ENCODE measurements at regions not wholly inside any gene's neighbourhood (a gene's known extent, or its start where the extent isn't known, plus 50 kb on each side); places are given as distances from the start of the nearest gene placed in this dataset.

DNA sequence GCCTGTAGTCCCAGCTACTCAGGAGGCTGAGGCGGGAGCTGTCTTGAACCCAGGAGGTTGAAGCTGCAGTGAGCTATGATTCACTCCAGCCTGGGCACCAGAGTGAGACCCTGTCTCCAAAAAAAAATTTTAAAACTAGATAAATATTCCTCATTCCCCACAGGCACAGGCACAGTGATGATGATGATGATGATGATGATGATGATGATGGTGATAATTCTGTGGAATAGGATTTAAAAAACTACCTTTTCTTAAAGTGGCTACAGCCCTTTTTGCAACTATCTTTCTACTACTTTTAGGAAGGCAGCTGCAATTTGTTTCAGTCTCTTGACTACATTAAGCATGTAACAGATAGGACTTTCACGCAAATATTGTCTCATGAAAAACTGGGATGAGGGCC lies 76.6 kb upstream of the SCAF8 start:
- TF ChIP-seq, protein P1, sequence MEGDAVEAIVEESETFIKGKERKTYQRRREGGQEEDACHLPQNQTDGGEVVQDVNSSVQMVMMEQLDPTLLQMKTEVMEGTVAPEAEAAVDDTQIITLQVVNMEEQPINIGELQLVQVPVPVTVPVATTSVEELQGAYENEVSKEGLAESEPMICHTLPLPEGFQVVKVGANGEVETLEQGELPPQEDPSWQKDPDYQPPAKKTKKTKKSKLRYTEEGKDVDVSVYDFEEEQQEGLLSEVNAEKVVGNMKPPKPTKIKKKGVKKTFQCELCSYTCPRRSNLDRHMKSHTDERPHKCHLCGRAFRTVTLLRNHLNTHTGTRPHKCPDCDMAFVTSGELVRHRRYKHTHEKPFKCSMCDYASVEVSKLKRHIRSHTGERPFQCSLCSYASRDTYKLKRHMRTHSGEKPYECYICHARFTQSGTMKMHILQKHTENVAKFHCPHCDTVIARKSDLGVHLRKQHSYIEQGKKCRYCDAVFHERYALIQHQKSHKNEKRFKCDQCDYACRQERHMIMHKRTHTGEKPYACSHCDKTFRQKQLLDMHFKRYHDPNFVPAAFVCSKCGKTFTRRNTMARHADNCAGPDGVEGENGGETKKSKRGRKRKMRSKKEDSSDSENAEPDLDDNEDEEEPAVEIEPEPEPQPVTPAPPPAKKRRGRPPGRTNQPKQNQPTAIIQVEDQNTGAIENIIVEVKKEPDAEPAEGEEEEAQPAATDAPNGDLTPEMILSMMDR (conservative IDR thresholded peaks at IDR 0.05; ENCODE audit: low read depth, low read length) = no peak
- TF ChIP-seq EZH2 (IDR thresholded peaks at IDR 0.05; ENCODE audit: low read length, unreplicated experiment) (no peak), EZH2phosphoT487 (IDR thresholded peaks at IDR 0.05; ENCODE audit: borderline replicate concordance, low read length) (no peak)
